A673 (cell line): ENCODE measurements at regions not wholly inside any gene's neighbourhood (a gene's known extent, or its start where the extent isn't known, plus 50 kb on each side); places are given as distances from the start of the nearest gene placed in this dataset.

ENCODE experiments used
- EZH2 ChIP-seq: fragments of 200-600 bp; sonication (generic); IDR thresholded peaks from 2 replicates; pipeline ENCODE4 v1.6.1; 2017; ENCODE audit warnings: borderline replicate concordance, low read depth, mild to moderate bottlenecking, mixed read lengths, antibody characterized with exemption, low read length; ENCODE audit not compliant: poor library complexity, severe bottlenecking
- TF ChIP-seq, protein P1 (sequence below): fragments of 300-800, 200-600 bp; sonication (generic); conservative IDR thresholded peaks from 2 replicates; pipeline ENCODE4 v1.5.1; 2017; ENCODE audit warnings: low read depth, mild to moderate bottlenecking, antibody characterized with exemption, low read length, moderate library complexity, mixed read lengths

DNA sequence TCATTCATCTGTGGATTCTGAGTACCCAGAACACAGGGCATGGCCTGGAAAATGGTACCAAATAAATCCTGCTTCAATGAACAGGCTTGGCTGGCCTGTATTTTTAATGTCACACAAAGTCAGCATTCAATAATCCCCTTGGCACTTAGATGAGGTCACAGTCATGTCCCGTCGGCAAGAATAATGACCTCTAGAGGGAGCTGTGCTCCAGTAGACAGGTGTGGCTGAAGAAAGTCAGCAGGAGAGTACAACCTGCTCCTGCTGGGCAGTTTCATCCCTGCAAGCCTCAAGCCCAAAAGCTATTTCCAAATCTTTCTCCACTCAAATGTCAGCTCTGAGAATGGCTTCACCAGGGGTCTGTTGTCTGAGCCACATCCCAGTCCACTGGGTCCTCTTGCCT, 404.0 kb upstream of the F9 start:
- TF ChIP-seq EZH2, result no peak
- TF ChIP-seq, protein P1, sequence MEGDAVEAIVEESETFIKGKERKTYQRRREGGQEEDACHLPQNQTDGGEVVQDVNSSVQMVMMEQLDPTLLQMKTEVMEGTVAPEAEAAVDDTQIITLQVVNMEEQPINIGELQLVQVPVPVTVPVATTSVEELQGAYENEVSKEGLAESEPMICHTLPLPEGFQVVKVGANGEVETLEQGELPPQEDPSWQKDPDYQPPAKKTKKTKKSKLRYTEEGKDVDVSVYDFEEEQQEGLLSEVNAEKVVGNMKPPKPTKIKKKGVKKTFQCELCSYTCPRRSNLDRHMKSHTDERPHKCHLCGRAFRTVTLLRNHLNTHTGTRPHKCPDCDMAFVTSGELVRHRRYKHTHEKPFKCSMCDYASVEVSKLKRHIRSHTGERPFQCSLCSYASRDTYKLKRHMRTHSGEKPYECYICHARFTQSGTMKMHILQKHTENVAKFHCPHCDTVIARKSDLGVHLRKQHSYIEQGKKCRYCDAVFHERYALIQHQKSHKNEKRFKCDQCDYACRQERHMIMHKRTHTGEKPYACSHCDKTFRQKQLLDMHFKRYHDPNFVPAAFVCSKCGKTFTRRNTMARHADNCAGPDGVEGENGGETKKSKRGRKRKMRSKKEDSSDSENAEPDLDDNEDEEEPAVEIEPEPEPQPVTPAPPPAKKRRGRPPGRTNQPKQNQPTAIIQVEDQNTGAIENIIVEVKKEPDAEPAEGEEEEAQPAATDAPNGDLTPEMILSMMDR, result peak; percentile 70
